Keratinocyte (primary cell): ENCODE measurements at regions not wholly inside any gene's neighbourhood (a gene's known extent, or its start where the extent isn't known, plus 50 kb on each side); places are given as distances from the start of the nearest gene placed in this dataset.

Experiments used
- DNase-seq: peaks from one replicate; pipeline ENCODE4 v3.0.0-alpha.2; 2011; ENCODE audit warnings: low read depth, missing footprints, low spot score
- FAIRE-seq: peaks from 2 replicates; lab custom pipeline; 2011; peaks lifted over from hg19 to GRCh38; lab: Jason Lieb, UNC
- H2AFZ ChIP-seq: 2 replicates; pipeline ENCODE4 v1.6.0; 2012; ENCODE audit warnings: low read length, control low read depth, inconsistent platforms; ENCODE audit not compliant: control insufficient read depth
- H3K27ac ChIP-seq: 2 replicates; pipeline ENCODE4 v1.5.1; 2011; ENCODE audit warnings: low read length; ENCODE audit not compliant: control insufficient read depth, insufficient read depth
- H3K27me3 ChIP-seq: 3 replicates; pipeline ENCODE4 v1.6.0; 2011; ENCODE audit warnings: low read length; ENCODE audit not compliant: control insufficient read depth, insufficient read depth; ENCODE audit errors: extremely low read depth
- H3K36me3 ChIP-seq, 2 experiments: 2 replicates in 1 of 2; 3 replicates in 1 of 2; pipeline ENCODE4 v1.5.1; 2011; ENCODE audit warnings: low read length in 2 of 2, mild to moderate bottlenecking in 1 of 2; ENCODE audit not compliant: control insufficient read depth in 2 of 2, insufficient read depth in 2 of 2; ENCODE audit errors: extremely low read depth in 1 of 2
- H3K4me1 ChIP-seq: 3 replicates; pipeline ENCODE4 v1.5.1; 2011; ENCODE audit warnings: low read length; ENCODE audit not compliant: control insufficient read depth, insufficient read depth; ENCODE audit errors: extremely low read depth
- H3K4me2 ChIP-seq: 3 replicates; pipeline ENCODE4 v1.6.0; 2011; ENCODE audit warnings: low read depth, low read length; ENCODE audit not compliant: control insufficient read depth, insufficient read depth; ENCODE audit errors: extremely low read depth
- H3K4me3 ChIP-seq, 3 experiments: fragments of 200-600 bp in 1 of 3; sonication (generic) in 1 of 3; 2 replicates in 2 of 3; 3 replicates in 1 of 3; pipeline ENCODE4 v1.5.1; 2011 to 2016; ENCODE audit warnings: low read length in 3 of 3, mild to moderate bottlenecking in 3 of 3, control low read depth in 2 of 3, inconsistent platforms in 1 of 3, low read depth in 1 of 3, mixed read lengths in 1 of 3, mixed run types in 1 of 3, moderate library complexity in 1 of 3; ENCODE audit not compliant: control insufficient read depth in 2 of 3, insufficient read depth in 2 of 3; ENCODE audit errors: extremely low read depth in 1 of 3
- H3K79me2 ChIP-seq: 2 replicates; pipeline ENCODE4 v1.6.0; 2012; ENCODE audit warnings: low read length; ENCODE audit not compliant: control insufficient read depth, insufficient read depth
- H3K9ac ChIP-seq: 3 replicates; pipeline ENCODE4 v1.6.0; 2011; ENCODE audit warnings: low read length; ENCODE audit not compliant: control insufficient read depth, insufficient read depth; ENCODE audit errors: extremely low read depth
- H3K9me1 ChIP-seq: 3 replicates; pipeline ENCODE4 v1.6.0; 2011; ENCODE audit warnings: low read length; ENCODE audit not compliant: control insufficient read depth, insufficient read depth; ENCODE audit errors: extremely low read depth
- H3K9me3 ChIP-seq: 2 replicates; pipeline ENCODE4 v1.5.1; 2012; ENCODE audit warnings: low read depth, low read length; ENCODE audit not compliant: control insufficient read depth
- H4K20me1 ChIP-seq: 3 replicates; pipeline ENCODE4 v1.6.0; 2011; ENCODE audit warnings: low read length; ENCODE audit not compliant: control insufficient read depth, insufficient read depth; ENCODE audit errors: extremely low read depth
- CTCF ChIP-seq, 3 experiments: IDR thresholded peaks in 1 of 3; conservative IDR thresholded peaks in 1 of 3; optimal IDR thresholded peaks in 1 of 3; 2 replicates in 2 of 3; 3 replicates in 1 of 3; pipeline versions ENCODE3 to v1.5.1; 2011; ENCODE audit warnings: low read length in 3 of 3, mild to moderate bottlenecking in 3 of 3, moderate library complexity in 2 of 3, control low read depth in 1 of 3, inconsistent platforms in 1 of 3; ENCODE audit not compliant: insufficient read depth in 2 of 3; ENCODE audit errors: extremely low read depth in 1 of 3
- EZH2 ChIP-seq: IDR thresholded peaks from one replicate; pipeline ENCODE4 v1.6.1; 2012; ENCODE audit warnings: inconsistent platforms, mild to moderate bottlenecking, low read length, moderate library complexity
- dilution Hi-C: fragments of 300-500 bp; cut with MboI; formaldehyde crosslinking; loops from one replicate; pipeline ENCODE4 v1.7.0; 2020; ENCODE audit warnings: low sequenced_read_pairs; ENCODE audit not compliant: extremely low pct_ligation_motif_present

- H3K27me3 ChIP-seq = no peaks in the 10 kb centered on the region
- H3K36me3 ChIP-seq = no peaks in the 10 kb centered on the region
- no peak for DNase-seq
- H3K4me3 ChIP-seq = no peak overlapping the region
- H2AFZ ChIP-seq = no peak overlapping the region
- H4K20me1 ChIP-seq = no peaks in the 10 kb centered on the region
- H3K4me1 ChIP-seq = no peaks in the 10 kb centered on the region
- no peak for FAIRE-seq
- dilution Hi-C loops = no loop called here
- no peak for TF ChIP-seq EZH2
- no peak for TF ChIP-seq CTCF (optimal IDR thresholded peaks at IDR 0.05 in 1 of 3, IDR thresholded peaks at IDR 0.05 in 1 of 3, conservative IDR thresholded peaks at IDR 0.05 in 1 of 3; ENCODE audit: extremely low read depth in 1 of 3, insufficient read depth in 2 of 3, low read length in 3 of 3)
- H3K9ac ChIP-seq = no peak overlapping the region
- H3K4me2 ChIP-seq = no peak overlapping the region
- H3K9me3 ChIP-seq = no peaks in the 10 kb centered on the region
- H3K79me2 ChIP-seq = no peaks in the 10 kb centered on the region
- no peak overlapping the region for H3K27ac ChIP-seq
- H3K9me1 ChIP-seq = no peaks in the 10 kb centered on the region
Measured at GRCh38 chr11:36719358-36720107, 121.5 kb upstream of the RAG2 start.

- no peaks in the 10 kb centered on the region for H3K4me1 ChIP-seq
- FAIRE-seq (no peak), DNase-seq (no peak)
- no peaks in the 10 kb centered on the region for H4K20me1 ChIP-seq
- no peaks in the 10 kb centered on the region for H3K79me2 ChIP-seq
- TF ChIP-seq EZH2 = no peak
- TF ChIP-seq CTCF (optimal IDR thresholded peaks at IDR 0.05 in 1 of 3, IDR thresholded peaks at IDR 0.05 in 1 of 3, conservative IDR thresholded peaks at IDR 0.05 in 1 of 3; ENCODE audit: extremely low read depth in 1 of 3, insufficient read depth in 2 of 3, low read length in 3 of 3) = no peak
- no peak overlapping the region for H2AFZ ChIP-seq
- H3K9me3 ChIP-seq = no peaks in the 10 kb centered on the region
- H3K27ac ChIP-seq = no peak overlapping the region
- H3K4me2 ChIP-seq = no peak overlapping the region
- H3K27me3 ChIP-seq = no peaks in the 10 kb centered on the region
- H3K36me3 ChIP-seq = no peaks in the 10 kb centered on the region
- H3K9me1 ChIP-seq = no peaks in the 10 kb centered on the region
- dilution Hi-C loops = no loop called here
- H3K4me3 ChIP-seq = no peak overlapping the region
- no peak overlapping the region for H3K9ac ChIP-seq
Measured at GRCh38 chr11:36718451-36718850, 120.4 kb upstream of the RAG2 start.
